ENCODE measurements at regions not wholly inside any gene's neighbourhood (a gene's known extent, or its start where the extent isn't known, plus 50 kb on each side); places are given as distances from the start of the nearest gene placed in this dataset.

DNA sequence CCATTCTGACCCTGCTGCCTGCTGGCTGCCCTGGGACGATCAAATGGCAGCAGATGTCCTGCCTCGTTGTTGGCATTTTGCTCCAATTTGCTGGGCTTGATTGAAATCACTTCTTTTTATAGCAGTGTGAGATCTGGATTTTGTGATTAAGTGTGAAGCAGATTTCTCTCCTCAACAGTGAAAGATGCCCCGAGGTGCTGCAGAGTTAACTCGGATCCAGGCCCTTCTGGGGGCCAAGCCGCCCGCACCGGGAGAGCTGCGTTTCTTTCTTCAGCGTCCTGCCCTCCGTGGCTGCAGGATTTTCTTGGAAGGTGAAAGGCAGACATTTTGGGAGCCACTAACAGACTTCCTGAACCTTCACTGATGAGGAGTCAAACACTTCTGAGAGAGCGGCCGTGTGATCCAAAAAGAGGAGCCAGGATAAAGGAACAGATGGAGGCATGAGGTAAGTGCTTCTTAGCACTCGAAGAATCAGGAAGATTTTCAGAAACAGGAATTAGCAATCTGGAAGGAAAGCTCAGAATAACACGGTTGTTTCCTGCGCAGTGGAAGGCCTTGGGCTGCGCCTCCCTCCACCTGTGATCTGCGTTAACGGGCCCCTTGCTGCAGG lies 139.5 kb upstream of the AFDN start:
- TF ChIP-seq CTCF (IDR thresholded peaks at IDR 0.05) = no peak
- TF ChIP-seq RCOR1 (IDR thresholded peaks at IDR 0.05; ENCODE audit: low read depth, low read length) = no peak
- no peak for TF ChIP-seq JUN (IDR thresholded peaks at IDR 0.05)
